ENCODE measurements at regions not wholly inside any gene's neighbourhood (a gene's known extent, or its start where the extent isn't known, plus 50 kb on each side); places are given as distances from the start of the nearest gene placed in this dataset.
A peak's percentile ranks its signal among the peaks of the same experiment; 100 is the strongest.

DNA sequence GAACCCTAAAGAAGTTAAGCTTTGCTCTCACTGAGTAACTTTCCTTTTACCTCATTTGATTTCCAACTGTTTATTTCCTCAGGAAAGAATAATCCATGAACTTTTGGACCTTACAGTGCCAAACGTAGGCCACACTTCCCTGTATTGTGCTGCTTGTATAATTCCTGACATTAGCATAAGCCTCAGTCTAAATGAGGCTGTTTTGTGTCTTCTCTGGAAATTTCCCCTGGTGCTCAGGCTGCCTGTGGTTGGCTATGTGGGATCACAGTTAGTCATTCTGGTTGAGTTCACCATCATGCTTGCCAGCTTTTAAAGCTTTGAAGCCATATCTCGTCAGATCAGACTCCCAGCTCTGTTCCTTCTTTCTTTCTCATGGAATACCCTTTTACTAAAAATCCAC, 107.0 kb downstream of the FAM76B start:
- 67% methylated on average over 1 of the region's 2 CpGs for whole genome bisulfite sequencing (ENCODE audit: insufficient coverage)
- DNase-seq = no peak
- no peak overlapping the region for H3K9ac ChIP-seq (ENCODE audit: low read length)
- ChIA-PET CTCF (no interaction called here), POLR2A (no interaction called here)
- H3K79me2 ChIP-seq (ENCODE audit: control insufficient read depth, insufficient read depth, low read length) = no peaks in the 10 kb centered on the region
- no peak for ATAC-seq (ENCODE audit: low read depth)
- H3K9me3 Mint-ChIP-seq (ENCODE audit: insufficient read depth) = no peaks in the 10 kb centered on the region
- no peak overlapping the region for H3K27ac ChIP-seq (ENCODE audit: low read length in 2 of 2)
- no peaks in the 10 kb centered on the region for H3K27me3 Mint-ChIP-seq
- H4K20me1 ChIP-seq (ENCODE audit: control insufficient read depth, insufficient read depth, low read length, poor library complexity, severe bottlenecking) = no peaks in the 10 kb centered on the region
- no peak overlapping the region for H3K27ac Mint-ChIP-seq
- no peak overlapping the region for H3K4me3 ChIP-seq (ENCODE audit: control extremely low read depth in 1 of 5, extremely low read depth in 1 of 5, insufficient read depth in 1 of 5, low read depth in 2 of 5, low read length in 4 of 5)
- H3K4me2 ChIP-seq (replicated peaks; ENCODE audit: low read depth, low read length, poor library complexity, severe bottlenecking) = no peak overlapping the region
- H2AFZ ChIP-seq (ENCODE audit: insufficient read depth, low read depth, low read length, poor library complexity, severe bottlenecking) = no peak overlapping the region
- no peaks in the 10 kb centered on the region for H3K4me1 ChIP-seq (ENCODE audit: control insufficient read depth in 2 of 2, insufficient read depth in 2 of 2, low read length in 2 of 2)
- H3K4me1 Mint-ChIP-seq = peaks cover 2% of the 10 kb centered on the region
- H3K4me3 Mint-ChIP-seq = no peak overlapping the region
- no peak for TF ChIP-seq EZH2 (IDR thresholded peaks at IDR 0.05; ENCODE audit: borderline replicate concordance, insufficient read depth, low read depth, low read length, poor library complexity, severe bottlenecking)
- TF ChIP-seq, protein P1, sequence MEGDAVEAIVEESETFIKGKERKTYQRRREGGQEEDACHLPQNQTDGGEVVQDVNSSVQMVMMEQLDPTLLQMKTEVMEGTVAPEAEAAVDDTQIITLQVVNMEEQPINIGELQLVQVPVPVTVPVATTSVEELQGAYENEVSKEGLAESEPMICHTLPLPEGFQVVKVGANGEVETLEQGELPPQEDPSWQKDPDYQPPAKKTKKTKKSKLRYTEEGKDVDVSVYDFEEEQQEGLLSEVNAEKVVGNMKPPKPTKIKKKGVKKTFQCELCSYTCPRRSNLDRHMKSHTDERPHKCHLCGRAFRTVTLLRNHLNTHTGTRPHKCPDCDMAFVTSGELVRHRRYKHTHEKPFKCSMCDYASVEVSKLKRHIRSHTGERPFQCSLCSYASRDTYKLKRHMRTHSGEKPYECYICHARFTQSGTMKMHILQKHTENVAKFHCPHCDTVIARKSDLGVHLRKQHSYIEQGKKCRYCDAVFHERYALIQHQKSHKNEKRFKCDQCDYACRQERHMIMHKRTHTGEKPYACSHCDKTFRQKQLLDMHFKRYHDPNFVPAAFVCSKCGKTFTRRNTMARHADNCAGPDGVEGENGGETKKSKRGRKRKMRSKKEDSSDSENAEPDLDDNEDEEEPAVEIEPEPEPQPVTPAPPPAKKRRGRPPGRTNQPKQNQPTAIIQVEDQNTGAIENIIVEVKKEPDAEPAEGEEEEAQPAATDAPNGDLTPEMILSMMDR (IDR thresholded peaks at IDR 0.05) = no peak
- H3K9me3 ChIP-seq (ENCODE audit: control extremely low read depth in 1 of 3, control insufficient read depth in 2 of 3, insufficient read depth in 1 of 3, low read length in 2 of 3) = no peaks in the 10 kb centered on the region
- intact Hi-C loops (cut with micrococcal nuclease) = no loop called here
- H3K27me3 ChIP-seq (replicated peaks in 1 of 4; ENCODE audit: control extremely low read depth in 1 of 4, control insufficient read depth in 3 of 4, insufficient read depth in 4 of 4, low read length in 3 of 4) = no peaks in the 10 kb centered on the region
- no peaks in the 10 kb centered on the region for H3K36me3 ChIP-seq (replicated peaks in 1 of 2; ENCODE audit: control extremely low read depth in 1 of 2, control insufficient read depth in 1 of 2, extremely low read depth in 1 of 2, insufficient read depth in 2 of 2, low read length in 1 of 2)

DNA sequence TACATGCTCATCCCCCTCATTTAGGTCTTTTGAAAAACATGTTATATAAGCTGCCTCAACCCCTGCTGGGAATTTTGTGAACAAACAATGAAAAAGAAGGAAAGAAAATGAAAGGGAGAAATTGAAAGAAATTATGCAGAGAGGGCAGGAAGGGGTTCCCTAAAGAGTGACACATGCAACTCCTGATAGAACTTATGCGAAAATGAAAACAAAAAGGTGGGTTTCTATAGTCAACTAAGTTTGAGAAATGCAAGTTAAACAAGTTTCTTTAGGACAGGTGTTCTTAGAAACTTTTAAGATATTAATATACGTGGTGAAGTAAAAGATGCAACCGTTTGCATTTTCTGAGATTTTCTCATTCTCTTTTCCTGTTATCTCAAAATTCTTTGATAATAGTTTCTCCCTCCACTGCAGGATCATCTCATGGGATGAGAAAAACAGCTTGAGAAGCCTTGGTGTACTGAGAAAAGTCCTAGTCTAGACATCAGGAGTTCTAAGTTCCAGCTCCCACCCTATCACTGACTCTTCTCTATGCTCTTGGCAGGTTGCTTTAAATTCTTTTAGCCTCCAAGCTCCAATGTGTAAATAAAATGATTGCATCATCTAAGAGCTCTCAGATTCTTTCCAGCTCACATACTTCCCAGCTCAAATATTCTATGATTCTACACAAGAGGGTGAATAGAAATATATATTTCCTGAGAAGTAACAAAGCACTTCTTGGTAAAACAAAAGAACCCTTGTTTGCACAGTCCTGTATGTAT, 109.2 kb downstream of the FAM76B start:
- H3K9me3 ChIP-seq (ENCODE audit: control extremely low read depth in 1 of 3, control insufficient read depth in 2 of 3, insufficient read depth in 1 of 3, low read length in 2 of 3) = no peaks in the 10 kb centered on the region
- intact Hi-C loops (cut with micrococcal nuclease) = no loop called here
- no peak overlapping the region for H3K4me3 ChIP-seq (ENCODE audit: control extremely low read depth in 1 of 5, extremely low read depth in 1 of 5, insufficient read depth in 1 of 5, low read depth in 2 of 5, low read length in 4 of 5)
- no peaks in the 10 kb centered on the region for H3K4me1 ChIP-seq (ENCODE audit: control insufficient read depth in 2 of 2, insufficient read depth in 2 of 2, low read length in 2 of 2)
- peak overlapping the region; percentile 2 for H2AFZ ChIP-seq (ENCODE audit: insufficient read depth, low read depth, low read length, poor library complexity, severe bottlenecking)
- H3K9ac ChIP-seq (ENCODE audit: low read length) = no peak overlapping the region
- H3K27me3 Mint-ChIP-seq = no peaks in the 10 kb centered on the region
- ChIA-PET POLR2A (no interaction called here), CTCF (interaction anchor here (1.1 kb wide), 2 partner anchors 13 to 40 kb away, joined by 3 to 4 read pairs; no protein-coding TSS in a partner anchor)
- H3K36me3 ChIP-seq (replicated peaks in 1 of 2; ENCODE audit: control extremely low read depth in 1 of 2, control insufficient read depth in 1 of 2, extremely low read depth in 1 of 2, insufficient read depth in 2 of 2, low read length in 1 of 2) = no peaks in the 10 kb centered on the region
- DNase-seq (no peak), ATAC-seq (ENCODE audit: low read depth) (no peak)
- no peak overlapping the region for H3K27ac ChIP-seq (ENCODE audit: low read length in 2 of 2)
- H3K4me2 ChIP-seq (replicated peaks; ENCODE audit: low read depth, low read length, poor library complexity, severe bottlenecking) = no peak overlapping the region
- H3K9me3 Mint-ChIP-seq (ENCODE audit: insufficient read depth) = no peaks in the 10 kb centered on the region
- no peaks in the 10 kb centered on the region for H3K27me3 ChIP-seq (replicated peaks in 1 of 4; ENCODE audit: control extremely low read depth in 1 of 4, control insufficient read depth in 3 of 4, insufficient read depth in 4 of 4, low read length in 3 of 4)
- no peaks in the 10 kb centered on the region for H4K20me1 ChIP-seq (ENCODE audit: control insufficient read depth, insufficient read depth, low read length, poor library complexity, severe bottlenecking)
- no peak overlapping the region for H3K27ac Mint-ChIP-seq
- H3K4me1 Mint-ChIP-seq = peaks cover 3% of the 10 kb centered on the region
- no peak for TF ChIP-seq EZH2 (IDR thresholded peaks at IDR 0.05; ENCODE audit: borderline replicate concordance, insufficient read depth, low read depth, low read length, poor library complexity, severe bottlenecking)
- TF ChIP-seq, protein P1 (IDR thresholded peaks at IDR 0.05) = no peak
- no peak overlapping the region for H3K4me3 Mint-ChIP-seq
- H3K79me2 ChIP-seq (ENCODE audit: control insufficient read depth, insufficient read depth, low read length) = no peaks in the 10 kb centered on the region
- no CpG with 5 or more reads among the region's 3 CpGs for WGBS (ENCODE audit: insufficient coverage)

Measured in B cell (primary cell).